Ectodermal cell (in vitro differentiated cells): ENCODE measurements at regions not wholly inside any gene's neighbourhood (a gene's known extent, or its start where the extent isn't known, plus 50 kb on each side); places are given as distances from the start of the nearest gene placed in this dataset.

ENCODE experiments used
- H3K27ac ChIP-seq: 2 replicates; pipeline ENCODE4 v1.7.0; 2013; ENCODE audit warnings: mild to moderate bottlenecking, low read depth, low read length; ENCODE audit not compliant: insufficient read depth, poor library complexity, severe bottlenecking
- H3K27me3 ChIP-seq: 2 replicates; pipeline ENCODE4 v1.7.0; 2013; ENCODE audit warnings: mild to moderate bottlenecking, low read length; ENCODE audit not compliant: insufficient read depth, control insufficient read depth, poor library complexity, severe bottlenecking
- H3K36me3 ChIP-seq: one replicate; pipeline ENCODE4 v1.7.0; 2013; ENCODE audit warnings: low read length; ENCODE audit not compliant: control insufficient read depth, insufficient read depth
- H3K4me1 ChIP-seq: one replicate; pipeline ENCODE4 v1.7.0; 2013; ENCODE audit warnings: low read length; ENCODE audit not compliant: control insufficient read depth, insufficient read depth
- H3K4me3 ChIP-seq: 2 replicates; pipeline ENCODE4 v1.7.0; 2013; ENCODE audit warnings: low read depth, low read length, control low read depth; ENCODE audit not compliant: insufficient read depth
- H3K9me3 ChIP-seq: 2 replicates; pipeline ENCODE4 v1.7.0; 2013; ENCODE audit warnings: mild to moderate bottlenecking, low read length, moderate library complexity; ENCODE audit not compliant: control insufficient read depth
- WGBS, 2 experiments: methylation state at CpG; one replicate each; pipeline ENCODE4 v1.1.7; 2013; ENCODE audit warnings: missing lambda C conversion rate in 2 of 2; 5-methylcytosine and 5-hydroxymethylcytosine counted together

DNA sequence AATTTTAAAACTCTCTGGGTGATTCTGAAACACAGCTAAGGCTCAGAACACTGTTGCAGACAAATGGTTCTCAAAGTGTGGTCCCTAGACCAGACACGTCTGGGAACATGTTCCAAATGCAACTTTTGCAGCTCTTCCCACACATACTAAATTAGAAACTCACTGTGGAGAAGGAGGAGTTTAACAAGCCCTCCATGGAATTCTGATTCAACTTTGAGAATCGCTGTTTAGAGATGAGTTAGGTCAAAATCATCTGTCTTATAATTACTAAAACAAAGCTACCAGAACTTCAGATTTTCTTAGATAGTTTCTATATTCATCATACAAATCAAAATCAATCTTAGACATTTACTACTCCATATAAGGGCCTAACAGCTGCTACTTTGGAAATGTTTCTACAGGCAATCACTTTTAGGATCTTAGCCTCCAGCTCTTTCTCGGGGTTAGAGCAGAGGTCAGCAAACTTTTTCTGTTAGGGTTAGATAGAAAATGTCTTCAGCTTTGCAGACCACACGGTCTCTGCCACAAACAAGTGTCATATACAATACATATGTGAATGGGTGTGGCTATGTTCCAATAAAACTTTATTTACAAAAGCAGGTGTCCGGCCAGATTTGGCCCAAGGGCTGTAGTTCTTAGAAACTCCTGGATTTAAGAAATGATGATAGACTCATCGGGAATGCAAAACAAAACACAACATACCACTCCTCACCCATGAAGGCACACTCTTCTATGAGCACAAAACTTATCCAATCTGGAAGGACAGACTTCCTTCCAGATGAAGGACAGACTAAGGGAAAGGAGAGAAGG, 50.0 kb upstream of the ARHGAP18 start:
- H3K36me3 ChIP-seq, result no peaks in the 10 kb centered on the region
- 85 to 96% methylated on average over 1 to 6 of the region's 6 CpGs for WGBS, 2 experiments
- no peak overlapping the region for H3K4me3 ChIP-seq
- H3K27ac ChIP-seq, result no peak overlapping the region
- no peaks in the 10 kb centered on the region for H3K27me3 ChIP-seq
- no peaks in the 10 kb centered on the region for H3K9me3 ChIP-seq
- H3K4me1 ChIP-seq, result no peaks in the 10 kb centered on the region
